Endothelial cell of umbilical vein (primary cell): ENCODE measurements at regions not wholly inside any gene's neighbourhood (a gene's known extent, or its start where the extent isn't known, plus 50 kb on each side); places are given as distances from the start of the nearest gene placed in this dataset.

Experiments used
- BruUV-seq: library from RNA; stranded (reverse); fragments of 400-500 nt; replicated peaks from 2 replicates; lab custom pipeline; 2021; lab: Mats Ljungman, UMichigan
- CTCF ChIA-PET: fragments of 300-600, 350-600 bp; sonication (Branson Sonifier 250); formaldehyde crosslinking; loops from one replicate; lab custom pipeline; 2021; ENCODE audit warnings: antibody characterized with exemption, inconsistent platforms; lab: Charles Lee
- POLR2A ChIA-PET: fragments of 300-600, 350-600 bp; sonication (Branson Sonifier 250); formaldehyde crosslinking; loops from one replicate; lab custom pipeline; 2021; ENCODE audit warnings: antibody characterized with exemption, inconsistent platforms; lab: Charles Lee
- DNase-seq: peaks from one replicate; pipeline ENCODE4 v3.0.0-alpha.2; 2011; ENCODE audit warnings: low read depth, low spot score
- FAIRE-seq: peaks from 2 replicates; lab custom pipeline; 2011; peaks lifted over from hg19 to GRCh38; lab: Jason Lieb, UNC
- H2AFZ ChIP-seq: 2 replicates; pipeline ENCODE4 v1.6.0; 2012; ENCODE audit warnings: low read depth, low read length, control low read depth, inconsistent platforms
- H3K27ac ChIP-seq: 2 replicates; pipeline ENCODE4 v1.5.1; 2011; ENCODE audit warnings: low read depth, mild to moderate bottlenecking, control low read depth, low read length, moderate library complexity; ENCODE audit not compliant: insufficient read depth
- H3K27me3 ChIP-seq, 2 experiments: 2 replicates each; pipeline versions ENCODE4 v1.6.0 to v1.6.1; 2011; ENCODE audit warnings: low read length in 2 of 2, mixed read lengths in 1 of 2; ENCODE audit not compliant: control insufficient read depth in 2 of 2, insufficient read depth in 2 of 2
- H3K36me3 ChIP-seq, 2 experiments: 2 replicates in 1 of 2; 3 replicates in 1 of 2; pipeline ENCODE4 v1.5.1; 2011; ENCODE audit warnings: low read length in 2 of 2, mild to moderate bottlenecking in 1 of 2, moderate library complexity in 1 of 2; ENCODE audit not compliant: control insufficient read depth in 2 of 2, insufficient read depth in 2 of 2; ENCODE audit errors: extremely low read depth in 1 of 2
- H3K4me1 ChIP-seq: 3 replicates; pipeline ENCODE4 v1.5.1; 2011; ENCODE audit warnings: mild to moderate bottlenecking, low read length; ENCODE audit not compliant: control insufficient read depth, insufficient read depth; ENCODE audit errors: extremely low read depth
- H3K4me2 ChIP-seq: 2 replicates; pipeline ENCODE4 v1.6.1; 2011; ENCODE audit warnings: low read length, control low read depth, mixed read lengths; ENCODE audit not compliant: insufficient read depth
- H3K4me3 ChIP-seq, 3 experiments: fragments of 200-600 bp in 1 of 3; sonication (generic), shearing (Covaris generic) in 1 of 3; replicated peaks in 1 of 3; 2 replicates each; pipeline ENCODE4 v1.5.1; 2011 to 2016; ENCODE audit warnings: control low read depth in 3 of 3, low read length in 3 of 3, mild to moderate bottlenecking in 2 of 3, inconsistent platforms in 1 of 3, low read depth in 1 of 3, moderate library complexity in 1 of 3; ENCODE audit not compliant: insufficient read depth in 1 of 3
- H3K79me2 ChIP-seq: 2 replicates; pipeline ENCODE4 v1.6.0; 2012; ENCODE audit warnings: low read length, inconsistent platforms; ENCODE audit not compliant: control insufficient read depth, insufficient read depth
- H3K9ac ChIP-seq: replicated peaks from 2 replicates; pipeline ENCODE3; 2011; ENCODE audit warnings: low read length, control low read depth; ENCODE audit not compliant: insufficient read depth; ENCODE audit errors: extremely low read depth
- H3K9me1 ChIP-seq: replicated peaks from 3 replicates; pipeline ENCODE4 v1.6.0; 2011; ENCODE audit warnings: mild to moderate bottlenecking, low read length; ENCODE audit not compliant: control insufficient read depth, insufficient read depth; ENCODE audit errors: extremely low read depth
- H3K9me3 ChIP-seq: replicated peaks from 2 replicates; pipeline ENCODE4 v1.5.1; 2012; ENCODE audit warnings: low read length, inconsistent platforms; ENCODE audit not compliant: control insufficient read depth, insufficient read depth
- H4K20me1 ChIP-seq: replicated peaks from 2 replicates; pipeline ENCODE3; 2011; ENCODE audit warnings: mild to moderate bottlenecking, low read length; ENCODE audit not compliant: control insufficient read depth, insufficient read depth; ENCODE audit errors: extremely low read depth
- CTCF ChIP-seq, 2 donors: IDR thresholded peaks; 1 replicate in 1 of 2; 2 replicates in 1 of 2; pipeline ENCODE4 v1.5.1; 2011; ENCODE audit warnings: low read length in 2 of 2, mild to moderate bottlenecking in 2 of 2, moderate library complexity in 2 of 2, control low read depth in 1 of 2, inconsistent platforms in 1 of 2, low read depth in 1 of 2; ENCODE audit not compliant: insufficient read depth in 1 of 2; ENCODE audit errors: extremely low read depth in 1 of 2
- EZH2 ChIP-seq: IDR thresholded peaks from 2 replicates; pipeline ENCODE4 v1.6.1; 2012; ENCODE audit warnings: borderline replicate concordance, low read depth, mild to moderate bottlenecking, moderate library complexity, low read length, inconsistent platforms; ENCODE audit not compliant: severe bottlenecking
- FOS ChIP-seq: IDR thresholded peaks from 2 replicates; pipeline ENCODE4 v1.6.1; 2011; ENCODE audit warnings: mild to moderate bottlenecking, low read length, moderate library complexity, borderline replicate concordance; ENCODE audit not compliant: insufficient read depth
- GATA2 ChIP-seq: IDR thresholded peaks from 2 replicates; pipeline ENCODE4 v1.7.0; 2011; ENCODE audit warnings: low read depth, mild to moderate bottlenecking, moderate library complexity, mixed read lengths, low read length; ENCODE audit not compliant: insufficient read length, insufficient read depth
- JUN ChIP-seq: IDR thresholded peaks from 2 replicates; pipeline ENCODE4 v1.6.1; 2011; ENCODE audit warnings: borderline replicate concordance, low read depth; ENCODE audit not compliant: insufficient read length, insufficient read depth
- MYC ChIP-seq: IDR thresholded peaks from one replicate; pipeline ENCODE4 v1.6.1; 2011; ENCODE audit warnings: mild to moderate bottlenecking, low read depth, low read length
- POLR2A ChIP-seq: IDR thresholded peaks from 2 replicates; pipeline ENCODE4 v1.6.1; 2012; ENCODE audit warnings: low read depth, mild to moderate bottlenecking, control low read depth, low read length
- POLR2AphosphoS5 ChIP-seq: IDR thresholded peaks from 2 replicates; pipeline ENCODE4 v1.6.1; 2012; ENCODE audit warnings: low read depth, mild to moderate bottlenecking, control low read depth, low read length, moderate library complexity; ENCODE audit not compliant: insufficient read depth
- dilution Hi-C: fragments of 300-500 bp; cut with MboI; formaldehyde crosslinking; loops from one replicate; pipeline ENCODE4 v1.15.0; 2019; ENCODE audit warnings: low sequenced_read_pairs; ENCODE audit not compliant: extremely low pct_ligation_motif_present
- intact Hi-C: fragments of 100-400 bp; cut with micrococcal nuclease; formaldehyde crosslinking; loops from one replicate; pipeline ENCODE4 v1.10.0; 2022
- TF ChIP-seq, protein P1 (sequence below): IDR thresholded peaks from 2 replicates; pipeline ENCODE4 v1.6.1; 2011; ENCODE audit not compliant: insufficient read depth, insufficient read length

DNA sequence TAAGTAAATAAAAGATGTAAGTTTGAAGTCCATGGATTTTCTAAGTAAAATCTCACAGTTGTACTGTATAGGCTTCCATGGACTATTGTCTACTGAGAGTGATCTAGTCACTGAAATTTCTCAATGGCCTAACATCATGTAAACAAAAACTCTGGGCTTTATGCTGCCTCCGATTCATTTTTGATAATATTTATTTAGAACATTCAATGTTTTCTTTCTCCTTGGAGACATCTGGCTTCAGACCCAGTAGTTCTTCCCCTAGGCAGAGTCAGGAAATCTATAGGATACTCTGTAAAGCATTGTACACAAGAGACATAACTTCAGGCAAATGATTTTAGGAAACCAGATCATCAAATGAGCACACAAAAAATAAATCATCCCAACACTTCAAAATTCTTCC, 1208.6 kb upstream of the ZEB2 start:
- no peak for FAIRE-seq
- intact Hi-C loops = no loop called here
- TF ChIP-seq POLR2A (no peak), POLR2AphosphoS5 (no peak), GATA2 (no peak), EZH2 (no peak), FOS (no peak)
- TF ChIP-seq, protein P1, sequence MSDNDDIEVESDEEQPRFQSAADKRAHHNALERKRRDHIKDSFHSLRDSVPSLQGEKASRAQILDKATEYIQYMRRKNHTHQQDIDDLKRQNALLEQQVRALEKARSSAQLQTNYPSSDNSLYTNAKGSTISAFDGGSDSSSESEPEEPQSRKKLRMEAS = no peak
- Histone ChIP-seq H2AFZ (no peak overlapping the region), H3K4me2 (no peak overlapping the region), H3K4me1 (peaks cover 10% of the 10 kb centered on the region), H4K20me1 (no peaks in the 10 kb centered on the region), H3K4me3 (no peak overlapping the region), H3K9ac (no peak overlapping the region), H3K79me2 (no peaks in the 10 kb centered on the region), H3K27me3 (no peaks in the 10 kb centered on the region), H3K9me1 (no peaks in the 10 kb centered on the region), H3K27ac (no peak overlapping the region), H3K36me3 (no peaks in the 10 kb centered on the region), H3K9me3 (no peaks in the 10 kb centered on the region)
- dilution Hi-C loops = no loop called here
- POLR2A ChIA-PET = no interaction called here
- BruUV-seq = no TSS peak
- no peak for DNase-seq
- CTCF ChIA-PET = no interaction called here

- H3K9me3 ChIP-seq = no peaks in the 10 kb centered on the region
- no peaks in the 10 kb centered on the region for H3K9me1 ChIP-seq
- no peaks in the 10 kb centered on the region for H3K79me2 ChIP-seq
- DNase-seq = no peak
- no peak overlapping the region for H3K4me2 ChIP-seq
- no peak overlapping the region for H3K27ac ChIP-seq
- no peak for TF ChIP-seq EZH2
- TF ChIP-seq, protein P1 = no peak
- no peak for TF ChIP-seq POLR2A
- TF ChIP-seq POLR2AphosphoS5 = no peak
- no peak for TF ChIP-seq JUN
- no peak for TF ChIP-seq MYC
- no peak for TF ChIP-seq FOS
- TF ChIP-seq CTCF (IDR thresholded peaks at IDR 0.05; ENCODE audit: extremely low read depth in 1 of 2, insufficient read depth in 1 of 2, low read depth in 1 of 2, low read length in 2 of 2) = no peak
- TF ChIP-seq GATA2 = no peak
- no peak overlapping the region for H3K9ac ChIP-seq
- peaks cover 10% of the 10 kb centered on the region for H3K4me1 ChIP-seq
- no peaks in the 10 kb centered on the region for H3K36me3 ChIP-seq
- POLR2A ChIA-PET = no interaction called here
- no peaks in the 10 kb centered on the region for H3K27me3 ChIP-seq
- H2AFZ ChIP-seq = no peak overlapping the region
- BruUV-seq = no TSS peak
- no peak for FAIRE-seq
- no peaks in the 10 kb centered on the region for H4K20me1 ChIP-seq
- H3K4me3 ChIP-seq = no peak overlapping the region
- intact Hi-C loops (no loop called here), dilution Hi-C loops (no loop called here)
- CTCF ChIA-PET = no interaction called here
Measured at GRCh38 chr2:145725876-145726275, 1206.0 kb upstream of the ZEB2 start.
